GM12878 (cell line): ENCODE measurements at regions not wholly inside any gene's neighbourhood (a gene's known extent, or its start where the extent isn't known, plus 50 kb on each side); places are given as distances from the start of the nearest gene placed in this dataset.

Experiments
- ATAC-seq: fragments of 200-7000 bp; cut with Tn5 transposase; 3 replicates; pipeline ENCODE4 v1.9.1; 2020; ENCODE audit warnings: mild to moderate bottlenecking, moderate library complexity
- BruUV-seq: library from RNA; stranded (reverse); fragments of 400-500 nt; replicated peaks from 2 replicates; lab custom pipeline; 2021; lab: Mats Ljungman, UMichigan
- CTCF ChIA-PET: fragments of 300-600 bp; sonication (Branson Sonifier 250); formaldehyde crosslinking; extraction: SDS; loops from one replicate; lab custom pipeline; 2021; ENCODE audit warnings: inconsistent platforms; lab: Yijun Ruan, JAX
- POLR2A ChIA-PET: fragments of 350-600 bp; formaldehyde crosslinking; extraction: SDS; loops from one replicate; lab custom pipeline; 2021; ENCODE audit warnings: inconsistent platforms; lab: Charles Lee
- RAD21 ChIA-PET: fragments of 300-600 bp; sonication (Branson Sonifier 250); formaldehyde crosslinking; loops from one replicate; lab custom pipeline; 2023; ENCODE audit warnings: antibody characterized with exemption; ENCODE audit not compliant: unreplicated experiment; lab: Charles Lee
- SMC1A ChIA-PET: fragments of 300-600 bp; sonication (Branson Sonifier 250); formaldehyde crosslinking; loops from one replicate; lab custom pipeline; 2023; ENCODE audit not compliant: unreplicated experiment, uncharacterized antibody; lab: Charles Lee
- DNase-seq: peaks from one replicate; pipeline ENCODE4 v3.0.0-alpha.2; 2011; ENCODE audit warnings: low read depth, low spot score
- FAIRE-seq: peaks from 3 replicates; lab custom pipeline; 2011; peaks lifted over from hg19 to GRCh38; lab: Jason Lieb, UNC
- H2AFZ ChIP-seq: 2 replicates; pipeline ENCODE4 v1.6.0; 2011; ENCODE audit warnings: low read depth, low read length, control low read depth; ENCODE audit not compliant: control insufficient read depth
- H3K27ac ChIP-seq: 2 replicates; pipeline ENCODE4 v1.5.1; 2011; ENCODE audit warnings: control low read depth; ENCODE audit not compliant: control insufficient read depth, insufficient read depth
- H3K27me3 ChIP-seq, 2 experiments: replicated peaks in 1 of 2; 2 replicates each; pipeline versions ENCODE4 v1.6.0 to v1.6.1; 2011; ENCODE audit warnings: low read length in 1 of 2; ENCODE audit not compliant: control insufficient read depth in 2 of 2, insufficient read depth in 2 of 2
- H3K36me3 ChIP-seq, 2 experiments: 2 replicates each; pipeline ENCODE4 v1.5.1; 2011; ENCODE audit warnings: low read length in 1 of 2; ENCODE audit not compliant: control insufficient read depth in 2 of 2, insufficient read depth in 2 of 2
- H3K4me1 ChIP-seq: 2 replicates; pipeline ENCODE4 v1.6.1; 2011; ENCODE audit warnings: mild to moderate bottlenecking, low read length, moderate library complexity, mixed read lengths; ENCODE audit not compliant: control insufficient read depth, insufficient read depth
- H3K4me2 ChIP-seq: 2 replicates; pipeline ENCODE4 v1.6.0; 2011; ENCODE audit warnings: control low read depth; ENCODE audit not compliant: control insufficient read depth, insufficient read depth
- H3K4me3 ChIP-seq: fragments of 200-600 bp; sonication (generic); 2 replicates; pipeline ENCODE4 v1.5.1; 2016
- H3K79me2 ChIP-seq: 2 replicates; pipeline ENCODE4 v1.6.0; 2011; ENCODE audit warnings: low read length; ENCODE audit not compliant: control insufficient read depth, insufficient read depth
- H3K9ac ChIP-seq: 2 replicates; pipeline ENCODE4 v1.8.0; 2011; ENCODE audit warnings: low read length, control low read depth, mixed read lengths; ENCODE audit not compliant: control insufficient read depth, insufficient read depth
- H3K9me3 ChIP-seq: replicated peaks from 3 replicates; pipeline ENCODE4 v1.5.1; 2011; ENCODE audit warnings: mild to moderate bottlenecking, low read length; ENCODE audit not compliant: control insufficient read depth, insufficient read depth
- H4K20me1 ChIP-seq: 2 replicates; pipeline ENCODE4 v1.6.0; 2011; ENCODE audit not compliant: control insufficient read depth, insufficient read depth
- BACH1 ChIP-seq: fragments of 450-650 bp; IDR thresholded peaks from 2 replicates; pipeline ENCODE4 v1.6.1; 2017; ENCODE audit warnings: mild to moderate bottlenecking, borderline replicate concordance
- BMI1 ChIP-seq: fragments of 450-650 bp; IDR thresholded peaks from 2 replicates; pipeline ENCODE4 v1.6.1; 2016; ENCODE audit warnings: mild to moderate bottlenecking, moderate library complexity, borderline replicate concordance
- FOS ChIP-seq: IDR thresholded peaks from 3 replicates; pipeline ENCODE4 v1.6.1; 2011; ENCODE audit warnings: borderline replicate concordance; ENCODE audit not compliant: insufficient read length; ENCODE audit errors: extremely low read depth
- MYB ChIP-seq: fragments of 150-350 bp; IDR thresholded peaks from 2 replicates; pipeline ENCODE4 v1.6.1; 2014; ENCODE audit warnings: mild to moderate bottlenecking, low read depth, low read length, borderline replicate concordance
- RAD51 ChIP-seq: fragments of 450-650 bp; IDR thresholded peaks from 2 replicates; pipeline ENCODE4 v1.6.1; 2016; ENCODE audit warnings: moderate library complexity, mild to moderate bottlenecking, inconsistent platforms
- SUPT20H ChIP-seq: IDR thresholded peaks from 2 replicates; pipeline ENCODE4 v1.6.1; 2011; ENCODE audit warnings: low read depth, mild to moderate bottlenecking, low read length, moderate library complexity, borderline replicate concordance; ENCODE audit not compliant: control insufficient read depth
- TARDBP ChIP-seq: IDR thresholded peaks from 2 replicates; pipeline ENCODE4 v1.6.1; 2016; ENCODE audit warnings: borderline replicate concordance
- TCF12 ChIP-seq: IDR thresholded peaks from 2 replicates; pipeline ENCODE4 v1.6.1; 2011; ENCODE audit warnings: low read depth, mild to moderate bottlenecking, low read length
- ZNF384 ChIP-seq: IDR thresholded peaks from 2 replicates; pipeline ENCODE4 v1.6.1; 2012; ENCODE audit warnings: low read depth, mild to moderate bottlenecking, low read length, improper control_type of control experiment, borderline replicate concordance
- ZSCAN29 ChIP-seq: fragments of 450-650 bp; IDR thresholded peaks from 2 replicates; pipeline ENCODE4 v1.6.1; 2017; ENCODE audit warnings: mild to moderate bottlenecking, moderate library complexity
- ZZZ3 ChIP-seq: IDR thresholded peaks from 2 replicates; pipeline ENCODE4 v1.6.1; 2011; ENCODE audit warnings: low read depth; ENCODE audit not compliant: control insufficient read depth, insufficient read length
- WGBS: methylation state at CpG from one replicate; pipeline ENCODE4 v1.1.6; 2016; ENCODE audit warnings: low lambda C conversion rate; ENCODE audit not compliant: insufficient replicate concordance, insufficient coverage; ENCODE audit errors: missing lambda C conversion rate; 5-methylcytosine and 5-hydroxymethylcytosine counted together
- in situ Hi-C: fragments of 300-500 bp; cut with MboI; formaldehyde crosslinking; loops from 9 replicates; pipeline ENCODE4 v1.14.3; 2018; ENCODE audit warnings: mixed read lengths
- intact Hi-C: fragments of 100-400 bp; cut with micrococcal nuclease; formaldehyde crosslinking; loops from one replicate; pipeline ENCODE4 v1.14.2; 2022; ENCODE audit not compliant: unreplicated experiment
- TF ChIP-seq, protein P1 (sequence below): fragments of 450-650 bp; IDR thresholded peaks from 2 replicates; pipeline ENCODE4 v1.6.1; 2018; ENCODE audit warnings: borderline replicate concordance, mild to moderate bottlenecking; ENCODE audit not compliant: partially characterized antibody

DNA sequence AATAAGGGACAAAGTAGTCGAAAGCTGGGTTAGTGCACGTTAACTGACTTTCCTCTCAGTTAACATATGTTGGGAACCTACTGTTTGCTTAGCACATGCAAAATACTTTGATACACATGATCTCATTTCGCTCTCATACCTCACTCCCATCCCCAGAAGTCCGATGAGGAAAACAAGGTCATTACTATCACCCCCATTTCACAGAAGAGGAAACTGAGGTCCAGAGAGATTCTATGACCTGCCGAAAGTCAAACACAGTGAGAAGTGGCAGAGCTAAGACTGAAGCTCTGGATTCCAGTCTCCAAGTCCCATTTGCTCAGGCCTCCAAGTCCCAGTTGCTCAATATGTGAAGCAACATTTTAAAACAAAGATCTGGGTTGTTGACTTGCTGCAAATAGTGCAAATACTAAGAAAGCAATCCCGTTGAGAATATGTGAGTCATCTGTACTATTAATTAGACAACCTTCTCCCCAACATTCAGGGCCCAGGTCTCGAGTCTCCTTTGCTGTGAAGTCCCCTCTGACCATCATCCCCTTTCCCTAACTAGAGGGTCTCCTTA, 170.6 kb upstream of the PWP1 start:
- Histone ChIP-seq H3K27me3 (peaks cover 0 to 2% of the 10 kb centered on the region in 2 experiments; a peak in 3 of 4 replicates), H3K79me2 (no peaks in the 10 kb centered on the region), H3K4me2 (no peak overlapping the region), H3K4me3 (no peak overlapping the region), H3K9me3 (no peaks in the 10 kb centered on the region), H3K4me1 (no peaks in the 10 kb centered on the region), H3K9ac (no peak overlapping the region), H3K36me3 (no peaks in the 10 kb centered on the region), H3K27ac (no peak overlapping the region)
- ATAC-seq = no peak
- WGBS = 40% methylated on average over 7 of the region's 7 CpGs
- FAIRE-seq = no peak
- POLR2A ChIA-PET = no interaction called here
- no TSS peak for BruUV-seq
- in situ Hi-C loops = no loop called here
- DNase-seq = no peak
- TF ChIP-seq BACH1 (no peak), MYB (no peak), RAD51 (no peak), ZSCAN29 (no peak), SUPT20H (no peak), ZZZ3 (no peak), ZNF384 (no peak), TCF12 (no peak), FOS (no peak), BMI1 (no peak), TARDBP (no peak)
- TF ChIP-seq, protein P1, sequence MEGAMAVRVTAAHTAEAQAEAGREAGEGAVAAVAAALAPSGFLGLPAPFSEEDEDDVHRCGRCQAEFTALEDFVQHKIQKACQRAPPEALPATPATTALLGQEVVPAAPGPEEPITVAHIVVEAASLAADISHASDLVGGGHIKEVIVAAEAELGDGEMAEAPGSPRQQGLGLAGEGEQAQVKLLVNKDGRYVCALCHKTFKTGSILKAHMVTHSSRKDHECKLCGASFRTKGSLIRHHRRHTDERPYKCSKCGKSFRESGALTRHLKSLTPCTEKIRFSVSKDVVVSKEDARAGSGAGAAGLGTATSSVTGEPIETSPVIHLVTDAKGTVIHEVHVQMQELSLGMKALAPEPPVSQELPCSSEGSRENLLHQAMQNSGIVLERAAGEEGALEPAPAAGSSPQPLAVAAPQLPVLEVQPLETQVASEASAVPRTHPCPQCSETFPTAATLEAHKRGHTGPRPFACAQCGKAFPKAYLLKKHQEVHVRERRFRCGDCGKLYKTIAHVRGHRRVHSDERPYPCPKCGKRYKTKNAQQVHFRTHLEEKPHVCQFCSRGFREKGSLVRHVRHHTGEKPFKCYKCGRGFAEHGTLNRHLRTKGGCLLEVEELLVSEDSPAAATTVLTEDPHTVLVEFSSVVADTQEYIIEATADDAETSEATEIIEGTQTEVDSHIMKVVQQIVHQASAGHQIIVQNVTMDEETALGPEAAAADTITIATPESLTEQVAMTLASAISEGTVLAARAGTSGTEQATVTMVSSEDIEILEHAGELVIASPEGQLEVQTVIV = no peak
- TF ChIP-seq, all 136 proteins: peak for 0
- Histone ChIP-seq H4K20me1 (no peaks in the 10 kb centered on the region), H2AFZ (no peak overlapping the region)
- intact Hi-C loops = no loop called here
- SMC1A ChIA-PET = no interaction called here
- CTCF ChIA-PET = no interaction called here
- RAD21 ChIA-PET = no interaction called here
